Panc1 (cell line): ENCODE measurements at regions not wholly inside any gene's neighbourhood (a gene's known extent, or its start where the extent isn't known, plus 50 kb on each side); places are given as distances from the start of the nearest gene placed in this dataset.

ENCODE experiments used
- SIN3A ChIP-seq: IDR thresholded peaks from 2 replicates; pipeline ENCODE4 v1.6.1; 2012; ENCODE audit warnings: low read depth, mild to moderate bottlenecking, low read length, moderate library complexity, borderline replicate concordance; ENCODE audit not compliant: insufficient read depth
- TF ChIP-seq, protein P1 (sequence below): fragments of 450-650 bp; IDR thresholded peaks from 2 replicates; pipeline ENCODE4 v1.5.1; 2017; ENCODE audit warnings: mild to moderate bottlenecking
- TF ChIP-seq, protein P2 (sequence below), 2 experiments: IDR thresholded peaks; 2 replicates each; pipeline ENCODE4 v1.6.1; 2011 to 2012; ENCODE audit warnings: low read depth in 2 of 2, control low read depth in 1 of 2, low read length in 1 of 2, mild to moderate bottlenecking in 1 of 2, moderate library complexity in 1 of 2; ENCODE audit not compliant: insufficient read depth in 1 of 2

DNA sequence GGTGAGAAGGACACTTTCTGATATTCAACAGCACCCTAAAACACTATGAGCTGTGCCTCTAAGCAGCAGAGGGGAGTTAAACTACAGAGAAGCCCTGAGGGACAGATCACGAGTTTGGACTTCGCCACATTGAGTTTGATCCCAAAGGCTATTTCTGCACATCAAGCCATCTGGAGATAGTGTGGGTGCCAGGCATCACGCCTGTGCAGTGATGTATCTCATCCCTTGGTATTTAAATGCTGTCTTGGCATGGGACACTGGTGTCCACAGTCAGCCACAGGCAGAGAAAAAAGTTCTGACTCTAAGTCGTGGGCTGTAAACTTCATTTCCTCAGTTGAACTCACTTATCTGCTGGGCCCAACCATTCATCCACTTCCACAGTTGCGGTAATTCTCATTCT, 742.3 kb upstream of the CELF4 start:
- TF ChIP-seq, protein P1, sequence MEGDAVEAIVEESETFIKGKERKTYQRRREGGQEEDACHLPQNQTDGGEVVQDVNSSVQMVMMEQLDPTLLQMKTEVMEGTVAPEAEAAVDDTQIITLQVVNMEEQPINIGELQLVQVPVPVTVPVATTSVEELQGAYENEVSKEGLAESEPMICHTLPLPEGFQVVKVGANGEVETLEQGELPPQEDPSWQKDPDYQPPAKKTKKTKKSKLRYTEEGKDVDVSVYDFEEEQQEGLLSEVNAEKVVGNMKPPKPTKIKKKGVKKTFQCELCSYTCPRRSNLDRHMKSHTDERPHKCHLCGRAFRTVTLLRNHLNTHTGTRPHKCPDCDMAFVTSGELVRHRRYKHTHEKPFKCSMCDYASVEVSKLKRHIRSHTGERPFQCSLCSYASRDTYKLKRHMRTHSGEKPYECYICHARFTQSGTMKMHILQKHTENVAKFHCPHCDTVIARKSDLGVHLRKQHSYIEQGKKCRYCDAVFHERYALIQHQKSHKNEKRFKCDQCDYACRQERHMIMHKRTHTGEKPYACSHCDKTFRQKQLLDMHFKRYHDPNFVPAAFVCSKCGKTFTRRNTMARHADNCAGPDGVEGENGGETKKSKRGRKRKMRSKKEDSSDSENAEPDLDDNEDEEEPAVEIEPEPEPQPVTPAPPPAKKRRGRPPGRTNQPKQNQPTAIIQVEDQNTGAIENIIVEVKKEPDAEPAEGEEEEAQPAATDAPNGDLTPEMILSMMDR = no peak
- TF ChIP-seq SIN3A = no peak
- TF ChIP-seq, protein P2, sequence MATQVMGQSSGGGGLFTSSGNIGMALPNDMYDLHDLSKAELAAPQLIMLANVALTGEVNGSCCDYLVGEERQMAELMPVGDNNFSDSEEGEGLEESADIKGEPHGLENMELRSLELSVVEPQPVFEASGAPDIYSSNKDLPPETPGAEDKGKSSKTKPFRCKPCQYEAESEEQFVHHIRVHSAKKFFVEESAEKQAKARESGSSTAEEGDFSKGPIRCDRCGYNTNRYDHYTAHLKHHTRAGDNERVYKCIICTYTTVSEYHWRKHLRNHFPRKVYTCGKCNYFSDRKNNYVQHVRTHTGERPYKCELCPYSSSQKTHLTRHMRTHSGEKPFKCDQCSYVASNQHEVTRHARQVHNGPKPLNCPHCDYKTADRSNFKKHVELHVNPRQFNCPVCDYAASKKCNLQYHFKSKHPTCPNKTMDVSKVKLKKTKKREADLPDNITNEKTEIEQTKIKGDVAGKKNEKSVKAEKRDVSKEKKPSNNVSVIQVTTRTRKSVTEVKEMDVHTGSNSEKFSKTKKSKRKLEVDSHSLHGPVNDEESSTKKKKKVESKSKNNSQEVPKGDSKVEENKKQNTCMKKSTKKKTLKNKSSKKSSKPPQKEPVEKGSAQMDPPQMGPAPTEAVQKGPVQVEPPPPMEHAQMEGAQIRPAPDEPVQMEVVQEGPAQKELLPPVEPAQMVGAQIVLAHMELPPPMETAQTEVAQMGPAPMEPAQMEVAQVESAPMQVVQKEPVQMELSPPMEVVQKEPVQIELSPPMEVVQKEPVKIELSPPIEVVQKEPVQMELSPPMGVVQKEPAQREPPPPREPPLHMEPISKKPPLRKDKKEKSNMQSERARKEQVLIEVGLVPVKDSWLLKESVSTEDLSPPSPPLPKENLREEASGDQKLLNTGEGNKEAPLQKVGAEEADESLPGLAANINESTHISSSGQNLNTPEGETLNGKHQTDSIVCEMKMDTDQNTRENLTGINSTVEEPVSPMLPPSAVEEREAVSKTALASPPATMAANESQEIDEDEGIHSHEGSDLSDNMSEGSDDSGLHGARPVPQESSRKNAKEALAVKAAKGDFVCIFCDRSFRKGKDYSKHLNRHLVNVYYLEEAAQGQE (IDR thresholded peaks at IDR 0.05; ENCODE audit: insufficient read depth in 1 of 2, low read depth in 2 of 2, low read length in 1 of 2) = no peak
